HCT116 (cell line): ENCODE measurements at regions not wholly inside any gene's neighbourhood (a gene's known extent, or its start where the extent isn't known, plus 50 kb on each side); places are given as distances from the start of the nearest gene placed in this dataset.

Experiments used
- ATAC-seq: fragments of 200-7000 bp; cut with Tn5 transposase; 2 replicates; pipeline ENCODE4 v1.9.1; 2020; ENCODE audit warnings: mild to moderate bottlenecking, moderate library complexity
- BruUV-seq: library from RNA; stranded (reverse); fragments of 400-500 nt; replicated peaks from 2 replicates; lab custom pipeline; 2021; lab: Mats Ljungman, UMichigan
- CTCF ChIA-PET: fragments of 300-600 bp; sonication (Branson Sonifier 250); formaldehyde crosslinking; loops from one replicate; lab custom pipeline; 2021; ENCODE audit warnings: antibody characterized with exemption; lab: Charles Lee
- POLR2A ChIA-PET: fragments of 300-600, 350-600 bp; sonication (Branson Sonifier 250); formaldehyde crosslinking; loops from one replicate; lab custom pipeline; 2021; ENCODE audit warnings: antibody characterized with exemption; lab: Charles Lee
- RAD21 ChIA-PET, 2 experiments: fragments of 300-600 bp; sonication (Branson Sonifier 250); formaldehyde crosslinking; loops; one replicate each; lab custom pipeline; 2023; ENCODE audit warnings: low total read pairs in 2 of 2; ENCODE audit not compliant: uncharacterized antibody in 2 of 2, unreplicated experiment in 2 of 2, low non-redundant PET in 1 of 2; lab: Charles Lee
- DNase-seq: peaks from one replicate; pipeline ENCODE4 v3.0.0-alpha.2; 2010; ENCODE audit warnings: low read depth, low spot score
- H2AFZ ChIP-seq: fragments of 200-600 bp; shearing (Covaris generic), sonication (generic); 2 replicates; pipeline ENCODE4 v1.6.1; 2017; ENCODE audit warnings: low read depth, mixed run types, mixed read lengths, antibody characterized with exemption, low read length; ENCODE audit not compliant: poor library complexity, severe bottlenecking
- H3K27ac ChIP-seq: 2 replicates; pipeline ENCODE4 v1.5.1; 2012; ENCODE audit warnings: low read depth, low read length
- H3K27me3 ChIP-seq: fragments of 200-600 bp; sonication (generic); 2 replicates; pipeline ENCODE4 v1.6.1; 2016; ENCODE audit warnings: mixed run types, low read length, mixed read lengths; ENCODE audit not compliant: insufficient read depth
- H3K36me3 ChIP-seq, 2 experiments: fragments of 200-500 bp in 1 of 2; fragments of 200-600 bp in 1 of 2; sonication (Bioruptor generic) in 1 of 2; sonication (generic) in 1 of 2; 2 replicates each; pipeline versions ENCODE4 v1.5.1 to v1.6.1; 2014 to 2016; ENCODE audit warnings: low read length in 2 of 2, inconsistent platforms in 1 of 2, mixed read lengths in 1 of 2, mixed run types in 1 of 2; ENCODE audit not compliant: insufficient read depth in 2 of 2, control insufficient read depth in 1 of 2
- H3K4me1 ChIP-seq, 2 experiments: fragments of 200-600 bp in 1 of 2; sonication (generic) in 1 of 2; 2 replicates each; pipeline versions ENCODE4 v1.5.1 to v1.6.1; 2012 to 2017; ENCODE audit warnings: low read length in 2 of 2, inconsistent platforms in 1 of 2, mild to moderate bottlenecking in 1 of 2, mixed read lengths in 1 of 2, mixed run types in 1 of 2, moderate library complexity in 1 of 2; ENCODE audit not compliant: insufficient read depth in 2 of 2, control insufficient read depth in 1 of 2
- H3K4me2 ChIP-seq: fragments of 200-600 bp; sonication (generic); 2 replicates; pipeline ENCODE4 v1.6.1; 2017; ENCODE audit warnings: mixed run types, low read length, mixed read lengths
- H3K4me3 ChIP-seq, 2 experiments: fragments of 200-600 bp in 1 of 2; sonication (generic) in 1 of 2; replicated peaks in 1 of 2; 2 replicates each; pipeline ENCODE4 v1.5.1; 2011 to 2016; ENCODE audit warnings: low read length in 2 of 2, control low read depth in 1 of 2, low read depth in 1 of 2, mild to moderate bottlenecking in 1 of 2, mixed read lengths in 1 of 2, mixed run types in 1 of 2
- H3K79me2 ChIP-seq: fragments of 200-600 bp; sonication (generic); 2 replicates; pipeline ENCODE4 v1.6.1; 2017; ENCODE audit warnings: mild to moderate bottlenecking, mixed run types, low read length, moderate library complexity, mixed read lengths; ENCODE audit not compliant: insufficient read depth
- H3K9ac ChIP-seq: fragments of 200-600 bp; sonication (generic); 2 replicates; pipeline ENCODE4 v1.6.1; 2016; ENCODE audit warnings: low read length, mixed read lengths
- H3K9me2 ChIP-seq: fragments of 200-600 bp; sonication (generic), shearing (Covaris generic); 2 replicates; pipeline ENCODE4 v1.6.1; 2017; ENCODE audit warnings: mixed run types, mild to moderate bottlenecking, moderate library complexity; ENCODE audit not compliant: insufficient read depth
- H3K9me3 ChIP-seq, 2 experiments: fragments of 200-500 bp in 1 of 2; fragments of 200-600 bp in 1 of 2; sonication (Bioruptor generic) in 1 of 2; sonication (generic) in 1 of 2; 2 replicates each; pipeline ENCODE4 v1.6.1; 2014 to 2017; ENCODE audit warnings: low read length in 2 of 2, mixed read lengths in 2 of 2, inconsistent platforms in 1 of 2, low read depth in 1 of 2, mild to moderate bottlenecking in 1 of 2, mixed run types in 1 of 2, moderate library complexity in 1 of 2; ENCODE audit not compliant: control insufficient read depth in 1 of 2, insufficient read depth in 1 of 2
- H4K20me1 ChIP-seq: fragments of 200-600 bp; sonication (generic), shearing (Covaris generic); 2 replicates; pipeline ENCODE4 v1.6.1; 2017; ENCODE audit warnings: mixed run types, mild to moderate bottlenecking, moderate library complexity; ENCODE audit not compliant: insufficient read depth
- CBX3 ChIP-seq: IDR thresholded peaks from 2 replicates; pipeline ENCODE4 v1.6.1; 2012; ENCODE audit warnings: low read depth
- CEBPB ChIP-seq: IDR thresholded peaks from 2 replicates; pipeline ENCODE4 v1.6.1; 2012; ENCODE audit warnings: low read depth
- ELF1 ChIP-seq: IDR thresholded peaks from 2 replicates; pipeline ENCODE4 v1.6.1; 2012; ENCODE audit warnings: low read depth, borderline replicate concordance
- EZH2 ChIP-seq: fragments of 200-600 bp; sonication (generic); IDR thresholded peaks from 2 replicates; pipeline ENCODE4 v1.6.1; 2017; ENCODE audit warnings: antibody characterized with exemption, mixed run types
- EZH2phosphoT487 ChIP-seq: fragments of 200-600 bp; IDR thresholded peaks from 2 replicates; pipeline ENCODE4 v1.6.1; 2018; ENCODE audit warnings: antibody characterized with exemption, borderline replicate concordance
- FOSL1 ChIP-seq: IDR thresholded peaks from 2 replicates; pipeline ENCODE4 v1.6.1; 2012; ENCODE audit warnings: low read depth
- JUND ChIP-seq: IDR thresholded peaks from 2 replicates; pipeline ENCODE4 v1.6.1; 2012
- POLR2A ChIP-seq: IDR thresholded peaks from 2 replicates; pipeline ENCODE4 v1.7.0; 2011; ENCODE audit warnings: borderline replicate concordance; ENCODE audit not compliant: insufficient read depth, insufficient read length; ENCODE audit errors: extremely low read depth
- POLR2AphosphoS5 ChIP-seq: IDR thresholded peaks from 2 replicates; pipeline ENCODE4 v1.6.1; 2011; ENCODE audit warnings: mild to moderate bottlenecking, low read depth, low read length, moderate library complexity
- RAD21 ChIP-seq: IDR thresholded peaks from 2 replicates; pipeline ENCODE4 v1.6.1; 2012; ENCODE audit warnings: low read depth, mild to moderate bottlenecking
- SIN3A ChIP-seq: IDR thresholded peaks from 2 replicates; pipeline ENCODE4 v1.6.1; 2012; ENCODE audit warnings: low read depth
- SP1 ChIP-seq: IDR thresholded peaks from 2 replicates; pipeline ENCODE4 v1.6.1; 2012; ENCODE audit warnings: low read depth
- SRF ChIP-seq: IDR thresholded peaks from 2 replicates; pipeline ENCODE4 v1.6.1; 2012; ENCODE audit warnings: low read depth
- TCF7L2 ChIP-seq: IDR thresholded peaks from 2 replicates; pipeline ENCODE4 v1.7.0; 2011; ENCODE audit warnings: borderline replicate concordance, inconsistent platforms; ENCODE audit not compliant: insufficient read depth, insufficient read length; ENCODE audit errors: extremely low read depth
- YY1 ChIP-seq: IDR thresholded peaks from 2 replicates; pipeline ENCODE4 v1.6.1; 2011; ENCODE audit warnings: low read length, low read depth, moderate library complexity, mild to moderate bottlenecking; ENCODE audit not compliant: insufficient replicate concordance; ENCODE audit errors: extremely low read depth
- ZFX ChIP-seq: fragments of 450-650 bp; IDR thresholded peaks from 2 replicates; pipeline ENCODE4 v1.6.1; 2017
- ZNF274 ChIP-seq: fragments of 200-500 bp; sonication (Bioruptor generic); IDR thresholded peaks from 2 replicates; pipeline ENCODE4 v1.6.1; 2014; ENCODE audit warnings: mild to moderate bottlenecking, low read depth, low read length, inconsistent platforms
- intact Hi-C: fragments of 100-400 bp; cut with micrococcal nuclease; formaldehyde crosslinking; loops from 2 replicates; pipeline ENCODE4 v1.10.0; 2022
- TF ChIP-seq, protein P1 (sequence below): IDR thresholded peaks from 2 replicates; pipeline ENCODE4 v1.6.1; 2011; ENCODE audit warnings: mild to moderate bottlenecking, low read length, moderate library complexity; ENCODE audit not compliant: insufficient replicate concordance; ENCODE audit errors: extremely low read depth
- TF ChIP-seq, protein P2 (sequence below), 3 experiments: fragments of 200-600 bp in 1 of 3; sonication (generic) in 1 of 3; IDR thresholded peaks in 2 of 3; conservative IDR thresholded peaks in 1 of 3; 2 replicates each; pipeline ENCODE4 v1.5.1; 2012 to 2017; ENCODE audit warnings: low read depth in 2 of 3, low read length in 2 of 3, antibody characterized with exemption in 1 of 3, borderline replicate concordance in 1 of 3, control low read depth in 1 of 3, mild to moderate bottlenecking in 1 of 3, mixed read lengths in 1 of 3, mixed run types in 1 of 3, moderate library complexity in 1 of 3; ENCODE audit not compliant: insufficient read depth in 1 of 3
- TF ChIP-seq, protein P3 (sequence below): IDR thresholded peaks from 2 replicates; pipeline ENCODE4 v1.6.1; 2012

DNA sequence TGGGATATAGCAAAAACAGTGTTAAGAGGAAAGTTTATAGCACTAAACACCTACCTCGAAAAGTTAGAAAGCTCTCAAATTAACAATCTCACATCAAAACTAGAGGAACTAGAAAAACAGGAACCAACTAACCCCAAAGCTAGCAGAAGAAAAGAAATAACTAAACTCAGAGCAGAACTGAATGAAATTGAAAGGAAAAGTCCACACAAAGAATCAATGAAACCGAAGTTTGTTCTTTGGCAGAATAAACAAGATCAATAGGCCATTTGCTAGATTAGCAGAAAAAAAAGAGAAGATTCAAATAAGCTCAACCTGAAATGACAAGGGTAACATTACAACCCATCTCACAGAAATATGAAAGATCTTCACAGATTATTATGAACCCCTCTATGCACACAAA lies 234.8 kb upstream of the ISL1 start:
- Histone ChIP-seq H3K9ac (no peak overlapping the region), H3K9me2 (no peaks in the 10 kb centered on the region), H3K27me3 (no peaks in the 10 kb centered on the region), H4K20me1 (no peaks in the 10 kb centered on the region), H3K4me2 (no peak overlapping the region), H3K4me3 (no peak overlapping the region), H3K4me1 (no peaks in the 10 kb centered on the region), H3K36me3 (no peaks in the 10 kb centered on the region), H3K79me2 (no peaks in the 10 kb centered on the region), H3K27ac (no peak overlapping the region), H2AFZ (no peak overlapping the region), H3K9me3 (0 out of 4 replicates have a peak, but pooled peaks cover 0 to 4% of the 10 kb centered on the region in 2 experiments)
- DNase-seq: no peak
- ChIA-PET POLR2A (no interaction called here), CTCF (no interaction called here), RAD21 (no interaction called here)
- intact Hi-C loops: no loop called here
- TF ChIP-seq FOSL1 (no peak), SRF (no peak), ZNF274 (no peak), SP1 (no peak), JUND (no peak), CBX3 (no peak), SIN3A (no peak), TCF7L2 (no peak), POLR2AphosphoS5 (no peak), POLR2A (no peak), EZH2 (no peak), CEBPB (no peak), YY1 (no peak), ZFX (no peak), ELF1 (no peak), EZH2phosphoT487 (no peak), RAD21 (no peak)
- TF ChIP-seq, protein P1, sequence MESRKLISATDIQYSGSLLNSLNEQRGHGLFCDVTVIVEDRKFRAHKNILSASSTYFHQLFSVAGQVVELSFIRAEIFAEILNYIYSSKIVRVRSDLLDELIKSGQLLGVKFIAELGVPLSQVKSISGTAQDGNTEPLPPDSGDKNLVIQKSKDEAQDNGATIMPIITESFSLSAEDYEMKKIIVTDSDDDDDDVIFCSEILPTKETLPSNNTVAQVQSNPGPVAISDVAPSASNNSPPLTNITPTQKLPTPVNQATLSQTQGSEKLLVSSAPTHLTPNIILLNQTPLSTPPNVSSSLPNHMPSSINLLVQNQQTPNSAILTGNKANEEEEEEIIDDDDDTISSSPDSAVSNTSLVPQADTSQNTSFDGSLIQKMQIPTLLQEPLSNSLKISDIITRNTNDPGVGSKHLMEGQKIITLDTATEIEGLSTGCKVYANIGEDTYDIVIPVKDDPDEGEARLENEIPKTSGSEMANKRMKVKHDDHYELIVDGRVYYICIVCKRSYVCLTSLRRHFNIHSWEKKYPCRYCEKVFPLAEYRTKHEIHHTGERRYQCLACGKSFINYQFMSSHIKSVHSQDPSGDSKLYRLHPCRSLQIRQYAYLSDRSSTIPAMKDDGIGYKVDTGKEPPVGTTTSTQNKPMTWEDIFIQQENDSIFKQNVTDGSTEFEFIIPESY: no peak
- TF ChIP-seq, protein P2, sequence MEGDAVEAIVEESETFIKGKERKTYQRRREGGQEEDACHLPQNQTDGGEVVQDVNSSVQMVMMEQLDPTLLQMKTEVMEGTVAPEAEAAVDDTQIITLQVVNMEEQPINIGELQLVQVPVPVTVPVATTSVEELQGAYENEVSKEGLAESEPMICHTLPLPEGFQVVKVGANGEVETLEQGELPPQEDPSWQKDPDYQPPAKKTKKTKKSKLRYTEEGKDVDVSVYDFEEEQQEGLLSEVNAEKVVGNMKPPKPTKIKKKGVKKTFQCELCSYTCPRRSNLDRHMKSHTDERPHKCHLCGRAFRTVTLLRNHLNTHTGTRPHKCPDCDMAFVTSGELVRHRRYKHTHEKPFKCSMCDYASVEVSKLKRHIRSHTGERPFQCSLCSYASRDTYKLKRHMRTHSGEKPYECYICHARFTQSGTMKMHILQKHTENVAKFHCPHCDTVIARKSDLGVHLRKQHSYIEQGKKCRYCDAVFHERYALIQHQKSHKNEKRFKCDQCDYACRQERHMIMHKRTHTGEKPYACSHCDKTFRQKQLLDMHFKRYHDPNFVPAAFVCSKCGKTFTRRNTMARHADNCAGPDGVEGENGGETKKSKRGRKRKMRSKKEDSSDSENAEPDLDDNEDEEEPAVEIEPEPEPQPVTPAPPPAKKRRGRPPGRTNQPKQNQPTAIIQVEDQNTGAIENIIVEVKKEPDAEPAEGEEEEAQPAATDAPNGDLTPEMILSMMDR (IDR thresholded peaks at IDR 0.05 in 2 of 3, conservative IDR thresholded peaks at IDR 0.05 in 1 of 3; ENCODE audit: borderline replicate concordance in 1 of 3, insufficient read depth in 1 of 3, low read depth in 2 of 3, low read length in 2 of 3): no peak
- TF ChIP-seq, protein P3, sequence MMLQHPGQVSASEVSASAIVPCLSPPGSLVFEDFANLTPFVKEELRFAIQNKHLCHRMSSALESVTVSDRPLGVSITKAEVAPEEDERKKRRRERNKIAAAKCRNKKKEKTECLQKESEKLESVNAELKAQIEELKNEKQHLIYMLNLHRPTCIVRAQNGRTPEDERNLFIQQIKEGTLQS: no peak
- ATAC-seq: no peak
- BruUV-seq: no TSS peak
